Glutamatergic neuron (in vitro differentiated cells): ENCODE measurements at regions not wholly inside any gene's neighbourhood (a gene's known extent, or its start where the extent isn't known, plus 50 kb on each side); places are given as distances from the start of the nearest gene placed in this dataset.

ENCODE experiments used
- DNase-seq: peaks from one replicate; pipeline ENCODE4 v3.0.0; 2022
- H3K27ac Mint-ChIP-seq: one replicate; pipeline ENCODE4 v1.8.0; 2020; ENCODE audit warnings: mild to moderate bottlenecking, mixed read lengths, inconsistent platforms; ENCODE audit not compliant: unreplicated experiment
- H3K27me3 Mint-ChIP-seq: one replicate; pipeline ENCODE4 v1.8.0; 2020; ENCODE audit warnings: mild to moderate bottlenecking, moderate library complexity, mixed read lengths, inconsistent platforms; ENCODE audit not compliant: unreplicated experiment
- H3K36me3 Mint-ChIP-seq: one replicate; pipeline ENCODE4 v1.8.0; 2020; ENCODE audit warnings: mild to moderate bottlenecking, mixed read lengths, inconsistent platforms; ENCODE audit not compliant: unreplicated experiment
- H3K4me1 Mint-ChIP-seq: one replicate; pipeline ENCODE4 v1.8.0; 2020; ENCODE audit warnings: mild to moderate bottlenecking, low read depth, mixed read lengths, inconsistent platforms; ENCODE audit not compliant: unreplicated experiment
- H3K4me3 Mint-ChIP-seq: one replicate; pipeline ENCODE4 v1.8.0; 2020; ENCODE audit warnings: mild to moderate bottlenecking, mixed read lengths, inconsistent platforms; ENCODE audit not compliant: unreplicated experiment
- H3K9me3 Mint-ChIP-seq: one replicate; pipeline ENCODE4 v1.8.0; 2020; ENCODE audit warnings: mild to moderate bottlenecking, moderate library complexity, mixed read lengths, inconsistent platforms; ENCODE audit not compliant: unreplicated experiment
- TF ChIP-seq, protein P1 (sequence below): fragments of 200-600 bp; sonication (generic); IDR thresholded peaks from one replicate; pipeline ENCODE4 v1.5.0; 2021; ENCODE audit not compliant: partially characterized antibody, unreplicated experiment

DNA sequence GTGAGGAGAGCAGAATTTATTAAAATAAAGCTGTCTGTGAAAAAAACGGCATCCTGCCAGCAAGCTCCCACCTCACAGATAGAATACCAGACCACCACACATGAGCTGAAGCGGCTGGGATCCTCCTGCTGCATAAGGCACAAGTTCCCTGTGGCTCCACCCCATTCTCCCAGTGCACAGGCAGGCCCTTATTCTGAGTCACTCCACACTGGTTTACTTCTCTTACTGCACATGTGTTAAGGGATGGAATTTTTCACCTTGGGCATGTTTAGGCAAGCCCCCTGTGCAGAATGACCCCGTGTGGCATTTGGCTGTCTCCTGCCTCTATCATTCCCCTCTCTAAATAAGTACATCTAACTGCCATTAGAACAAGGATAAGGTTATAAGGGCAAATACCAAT lies 115.0 kb upstream of the ELAVL2 start:
- H3K4me1 Mint-ChIP-seq = no peaks in the 10 kb centered on the region
- peaks cover 21% of the 10 kb centered on the region for H3K36me3 Mint-ChIP-seq
- no peaks in the 10 kb centered on the region for H3K27me3 Mint-ChIP-seq
- no peak overlapping the region for H3K4me3 Mint-ChIP-seq
- no peak overlapping the region for H3K27ac Mint-ChIP-seq
- DNase-seq = no peak
- TF ChIP-seq, protein P1, sequence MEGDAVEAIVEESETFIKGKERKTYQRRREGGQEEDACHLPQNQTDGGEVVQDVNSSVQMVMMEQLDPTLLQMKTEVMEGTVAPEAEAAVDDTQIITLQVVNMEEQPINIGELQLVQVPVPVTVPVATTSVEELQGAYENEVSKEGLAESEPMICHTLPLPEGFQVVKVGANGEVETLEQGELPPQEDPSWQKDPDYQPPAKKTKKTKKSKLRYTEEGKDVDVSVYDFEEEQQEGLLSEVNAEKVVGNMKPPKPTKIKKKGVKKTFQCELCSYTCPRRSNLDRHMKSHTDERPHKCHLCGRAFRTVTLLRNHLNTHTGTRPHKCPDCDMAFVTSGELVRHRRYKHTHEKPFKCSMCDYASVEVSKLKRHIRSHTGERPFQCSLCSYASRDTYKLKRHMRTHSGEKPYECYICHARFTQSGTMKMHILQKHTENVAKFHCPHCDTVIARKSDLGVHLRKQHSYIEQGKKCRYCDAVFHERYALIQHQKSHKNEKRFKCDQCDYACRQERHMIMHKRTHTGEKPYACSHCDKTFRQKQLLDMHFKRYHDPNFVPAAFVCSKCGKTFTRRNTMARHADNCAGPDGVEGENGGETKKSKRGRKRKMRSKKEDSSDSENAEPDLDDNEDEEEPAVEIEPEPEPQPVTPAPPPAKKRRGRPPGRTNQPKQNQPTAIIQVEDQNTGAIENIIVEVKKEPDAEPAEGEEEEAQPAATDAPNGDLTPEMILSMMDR = no peak
- H3K9me3 Mint-ChIP-seq = peaks cover 8% of the 10 kb centered on the region

DNA sequence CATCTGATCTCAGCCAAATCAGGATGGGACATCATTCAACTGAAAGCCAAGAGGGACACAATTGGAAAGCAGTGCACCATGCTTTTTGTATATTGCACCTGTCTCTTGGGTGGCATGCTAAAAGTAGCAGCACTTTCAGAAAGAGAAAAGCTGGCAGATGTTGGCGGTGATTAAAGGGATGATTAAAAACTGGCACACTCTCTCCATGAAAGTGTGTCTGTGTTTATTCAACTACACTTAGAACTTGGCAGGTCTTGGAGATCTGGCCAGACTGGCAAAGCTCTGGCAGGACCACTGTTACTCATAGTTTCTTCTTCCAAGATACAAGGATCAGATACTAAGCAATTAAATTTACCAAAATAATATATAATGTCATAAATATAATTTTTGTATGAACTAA lies 112.9 kb upstream of the ELAVL2 start:
- peaks cover 4% of the 10 kb centered on the region for H3K9me3 Mint-ChIP-seq
- no peak overlapping the region for H3K27ac Mint-ChIP-seq
- TF ChIP-seq, protein P1 = no peak
- no peak for DNase-seq
- H3K4me1 Mint-ChIP-seq = no peaks in the 10 kb centered on the region
- H3K4me3 Mint-ChIP-seq = no peak overlapping the region
- no peaks in the 10 kb centered on the region for H3K27me3 Mint-ChIP-seq
- peaks cover 10% of the 10 kb centered on the region for H3K36me3 Mint-ChIP-seq

DNA sequence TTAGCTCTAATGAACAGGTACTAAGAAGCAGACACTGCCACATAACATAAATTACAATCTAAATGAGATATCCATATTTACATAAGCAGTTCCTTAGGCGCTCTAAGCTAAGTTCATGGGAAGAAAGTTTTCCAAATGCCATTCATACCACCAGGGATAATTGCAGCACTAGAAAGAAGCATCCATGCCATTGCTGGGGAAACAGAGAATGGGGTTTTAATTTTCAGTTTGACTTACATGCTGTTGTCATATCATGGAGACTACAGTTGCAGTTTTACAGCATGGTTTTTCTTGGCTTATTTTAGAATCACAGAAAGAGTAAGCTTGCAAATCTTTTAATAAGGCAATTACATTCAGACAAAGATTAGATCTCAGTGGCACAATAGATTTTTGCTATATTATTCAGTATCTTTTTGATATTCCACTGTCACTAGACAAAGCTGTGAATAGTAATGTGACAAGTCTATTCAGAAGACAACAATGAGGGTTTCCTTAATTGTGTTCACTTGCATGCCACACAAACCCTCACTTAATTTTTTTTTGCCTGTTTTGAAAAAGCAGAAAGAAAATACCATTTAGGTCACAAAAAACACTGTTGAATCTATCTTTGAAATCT lies 108.4 kb upstream of the ELAVL2 start:
- TF ChIP-seq, protein P1 = no peak
- H3K4me1 Mint-ChIP-seq = no peaks in the 10 kb centered on the region
- DNase-seq = no peak
- peaks cover 2% of the 10 kb centered on the region for H3K9me3 Mint-ChIP-seq
- no peaks in the 10 kb centered on the region for H3K36me3 Mint-ChIP-seq
- no peak overlapping the region for H3K4me3 Mint-ChIP-seq
- H3K27ac Mint-ChIP-seq = no peak overlapping the region
- H3K27me3 Mint-ChIP-seq = no peaks in the 10 kb centered on the region

DNA sequence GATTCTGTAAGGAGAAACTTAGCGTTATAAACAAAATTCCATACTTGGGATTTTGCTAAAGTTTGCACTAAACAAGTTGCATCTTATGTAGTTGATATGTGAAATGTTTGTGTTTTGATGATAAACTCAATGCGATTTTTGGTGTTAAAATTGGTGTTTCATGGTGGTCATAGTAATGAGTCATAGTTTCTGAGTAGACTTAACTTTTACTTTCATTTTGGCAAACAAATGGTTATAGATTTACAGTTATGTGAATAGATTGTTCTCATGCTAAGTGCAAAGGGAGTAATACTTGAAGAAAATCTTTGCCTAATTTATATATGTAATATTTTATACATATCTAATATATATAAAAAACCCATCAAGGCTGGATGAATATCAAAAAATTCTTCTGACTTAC lies 107.3 kb upstream of the ELAVL2 start:
- Mint-ChIP-seq H3K27me3 (no peaks in the 10 kb centered on the region), H3K4me3 (no peak overlapping the region), H3K27ac (no peak overlapping the region), H3K9me3 (peaks cover 2% of the 10 kb centered on the region), H3K36me3 (no peaks in the 10 kb centered on the region), H3K4me1 (no peaks in the 10 kb centered on the region)
- DNase-seq = no peak
- TF ChIP-seq, protein P1 = no peak

DNA sequence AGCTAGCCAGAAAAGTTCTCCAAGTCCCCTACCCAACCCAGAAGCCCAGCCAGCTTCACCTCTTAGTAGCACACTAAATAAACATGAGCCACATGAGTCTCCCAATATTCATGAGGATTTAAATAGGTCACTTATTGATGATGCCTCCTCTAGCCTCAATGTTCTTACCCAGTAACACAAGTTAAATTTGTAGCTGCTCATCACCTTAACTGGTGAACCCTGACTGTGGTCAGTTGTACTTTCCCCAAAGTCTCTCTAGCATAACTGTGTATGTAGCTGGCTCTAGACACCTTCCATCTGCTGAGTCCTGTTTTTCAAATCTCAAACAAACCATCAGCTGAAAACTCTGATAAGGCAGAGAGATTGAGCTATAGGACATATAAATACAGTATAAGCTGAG lies 100.3 kb upstream of the ELAVL2 start:
- Mint-ChIP-seq H3K4me1 (no peaks in the 10 kb centered on the region), H3K36me3 (peaks cover 6% of the 10 kb centered on the region), H3K27me3 (peaks cover 3% of the 10 kb centered on the region), H3K27ac (no peak overlapping the region), H3K4me3 (no peak overlapping the region), H3K9me3 (peaks cover 1% of the 10 kb centered on the region)
- no peak for DNase-seq
- TF ChIP-seq, protein P1 = no peak
